ENCODE measurements at regions not wholly inside any gene's neighbourhood (a gene's known extent, or its start where the extent isn't known, plus 50 kb on each side); places are given as distances from the start of the nearest gene placed in this dataset.

GRCh38 chr10:130804281-130804680 is 507.2 kb downstream of the TCERG1L start:
- no peak for TF ChIP-seq CTCF (IDR thresholded peaks at IDR 0.05; ENCODE audit: low read depth, low read length)
- no peak for TF ChIP-seq EZH2phosphoT487 (IDR thresholded peaks at IDR 0.05; ENCODE audit: low read depth)

All from OCI-LY3 (cell line).